ENCODE measurements at regions not wholly inside any gene's neighbourhood (a gene's known extent, or its start where the extent isn't known, plus 50 kb on each side); places are given as distances from the start of the nearest gene placed in this dataset.

DNA sequence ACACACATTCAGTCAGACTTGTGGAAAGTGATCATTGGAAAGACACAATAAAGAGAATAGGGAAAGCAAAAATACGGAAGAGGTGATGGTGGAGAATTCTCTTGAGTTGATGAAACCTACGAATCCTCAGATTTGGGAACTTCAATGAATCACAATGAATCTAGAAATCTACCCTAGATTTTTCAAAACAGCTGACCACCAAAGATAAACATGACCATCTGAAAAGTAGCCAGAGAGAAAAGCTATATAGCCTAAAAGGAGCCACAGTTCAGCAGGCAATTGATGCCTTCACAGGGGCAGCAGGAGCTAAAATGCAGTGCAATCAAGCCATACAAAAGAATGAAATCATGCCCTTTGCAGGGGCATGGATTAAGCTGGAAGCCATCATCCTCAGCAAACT lies 170.6 kb upstream of the RUNX1 start:
- no peak for TF ChIP-seq CTCF (IDR thresholded peaks at IDR 0.05; ENCODE audit: low read length)
- TF ChIP-seq EZH2phosphoT487 (IDR thresholded peaks at IDR 0.05; ENCODE audit: low read length) = no peak
- TF ChIP-seq EZH2 (optimal IDR thresholded peaks at IDR 0.05; ENCODE audit: low read depth, low read length) = no peak
